ENCODE measurements at regions not wholly inside any gene's neighbourhood (a gene's known extent, or its start where the extent isn't known, plus 50 kb on each side); places are given as distances from the start of the nearest gene placed in this dataset.

- no peak for TF ChIP-seq POLR2A (IDR thresholded peaks at IDR 0.05)
- TF ChIP-seq, protein P1, sequence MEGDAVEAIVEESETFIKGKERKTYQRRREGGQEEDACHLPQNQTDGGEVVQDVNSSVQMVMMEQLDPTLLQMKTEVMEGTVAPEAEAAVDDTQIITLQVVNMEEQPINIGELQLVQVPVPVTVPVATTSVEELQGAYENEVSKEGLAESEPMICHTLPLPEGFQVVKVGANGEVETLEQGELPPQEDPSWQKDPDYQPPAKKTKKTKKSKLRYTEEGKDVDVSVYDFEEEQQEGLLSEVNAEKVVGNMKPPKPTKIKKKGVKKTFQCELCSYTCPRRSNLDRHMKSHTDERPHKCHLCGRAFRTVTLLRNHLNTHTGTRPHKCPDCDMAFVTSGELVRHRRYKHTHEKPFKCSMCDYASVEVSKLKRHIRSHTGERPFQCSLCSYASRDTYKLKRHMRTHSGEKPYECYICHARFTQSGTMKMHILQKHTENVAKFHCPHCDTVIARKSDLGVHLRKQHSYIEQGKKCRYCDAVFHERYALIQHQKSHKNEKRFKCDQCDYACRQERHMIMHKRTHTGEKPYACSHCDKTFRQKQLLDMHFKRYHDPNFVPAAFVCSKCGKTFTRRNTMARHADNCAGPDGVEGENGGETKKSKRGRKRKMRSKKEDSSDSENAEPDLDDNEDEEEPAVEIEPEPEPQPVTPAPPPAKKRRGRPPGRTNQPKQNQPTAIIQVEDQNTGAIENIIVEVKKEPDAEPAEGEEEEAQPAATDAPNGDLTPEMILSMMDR (IDR thresholded peaks at IDR 0.05) = no peak
These were observed 202.8 kb downstream of the BCAT1 start for GRCh38 chr12:24746006-24746671.
